HEK293 (cell line): ENCODE measurements at regions not wholly inside any gene's neighbourhood (a gene's known extent, or its start where the extent isn't known, plus 50 kb on each side); places are given as distances from the start of the nearest gene placed in this dataset.

ENCODE experiments used
- CTCF ChIP-seq: fragments of 450-650 bp; formaldehyde crosslinking; IDR thresholded peaks from 2 replicates; pipeline ENCODE4 v1.5.1; 2016; ENCODE audit warnings: missing biosample characterization, missing genetic modification characterization
- PRDM1 ChIP-seq: fragments of 450-650 bp; formaldehyde crosslinking; IDR thresholded peaks from 2 replicates; pipeline ENCODE4; 2016; ENCODE audit warnings: missing biosample characterization, missing genetic modification characterization
- SCRT1 ChIP-seq: fragments of 450-650 bp; formaldehyde crosslinking; IDR thresholded peaks from 2 replicates; pipeline ENCODE4 v1.5.1; 2016; ENCODE audit warnings: missing biosample characterization, missing genetic modification characterization, borderline replicate concordance
- ZBTB8A ChIP-seq: fragments of 450-650 bp; formaldehyde crosslinking; IDR thresholded peaks from 2 replicates; pipeline ENCODE4 v1.5.1; 2016; ENCODE audit warnings: missing biosample characterization, missing genetic modification characterization
- ZNF175 ChIP-seq: fragments of 450-650 bp; formaldehyde crosslinking; IDR thresholded peaks from 2 replicates; pipeline ENCODE4 v1.5.1; 2016; ENCODE audit warnings: missing biosample characterization, missing genetic modification characterization
- ZNF274 ChIP-seq, 2 experiments: fragments of 200-500 bp in 1 of 2; fragments of 450-650 bp in 1 of 2; sonication (Bioruptor generic) in 1 of 2; formaldehyde crosslinking in 1 of 2; IDR thresholded peaks; 2 replicates each; pipeline versions ENCODE4 v1.5.1 to v1.6.1; 2014 to 2016; ENCODE audit warnings: borderline replicate concordance in 1 of 2, inconsistent platforms in 1 of 2, low read length in 1 of 2, missing biosample characterization in 1 of 2, missing genetic modification characterization in 1 of 2
- ZNF302 ChIP-seq: fragments of 450-650 bp; formaldehyde crosslinking; IDR thresholded peaks from 2 replicates; pipeline ENCODE4 v1.5.1; 2016; ENCODE audit warnings: missing biosample characterization, missing genetic modification characterization, low read depth
- ZNF350 ChIP-seq: fragments of 450-650 bp; formaldehyde crosslinking; IDR thresholded peaks from 2 replicates; pipeline ENCODE4 v1.5.0; 2017; ENCODE audit warnings: missing biosample characterization, mild to moderate bottlenecking, missing genetic modification characterization
- ZNF354C ChIP-seq: fragments of 450-650 bp; formaldehyde crosslinking; IDR thresholded peaks from 2 replicates; pipeline ENCODE4 v1.5.1; 2016; ENCODE audit warnings: missing biosample characterization, missing genetic modification characterization, low read depth, borderline replicate concordance
- ZNF76 ChIP-seq: fragments of 450-650 bp; formaldehyde crosslinking; IDR thresholded peaks from 2 replicates; pipeline ENCODE4; 2016; ENCODE audit warnings: low read depth, missing biosample characterization, missing genetic modification characterization, borderline replicate concordance

- TF ChIP-seq ZBTB8A (tag by site-specific recombination) (no peak), CTCF (no peak), PRDM1 (tag by site-specific recombination) (no peak), ZNF175 (tag by site-specific recombination) (no peak), SCRT1 (tag by site-specific recombination) (no peak), ZNF76 (tag by site-specific recombination) (no peak), ZNF354C (tag by site-specific recombination) (no peak), ZNF274 (IDR thresholded peaks at IDR 0.05; ENCODE audit: low read length) (no peak), ZNF274 (tag by site-specific recombination; IDR thresholded peaks at IDR 0.05; ENCODE audit: borderline replicate concordance) (no peak), ZNF302 (tag by site-specific recombination) (no peak), ZNF350 (tag by site-specific recombination) (no peak)
Observed at GRCh38 chr5:92409134-92409533, 1026.0 kb upstream of the ARRDC3 start.
